Heart left ventricle (tissue), 13 donors: ENCODE measurements at regions not wholly inside any gene's neighbourhood (a gene's known extent, or its start where the extent isn't known, plus 50 kb on each side); places are given as distances from the start of the nearest gene placed in this dataset.

Experiments used
- POLR2A ChIP-seq, 2 donors: fragments of 450-650 bp; IDR thresholded peaks; one replicate each; pipeline ENCODE4 v1.6.1; 2017; ENCODE audit warnings: antibody characterized with exemption in 2 of 2, mild to moderate bottlenecking in 2 of 2, moderate library complexity in 2 of 2
- TF ChIP-seq, protein P1 (sequence below), 12 donors: fragments of 200-600 bp; sonication (generic) in 4 of 12; IDR thresholded peaks; one replicate each; pipeline versions ENCODE4 v1.5.0 to v1.8.0; 2018 to 2022; ENCODE audit warnings: antibody characterized with exemption in 12 of 12, mild to moderate bottlenecking in 5 of 12
- donor health status: ischemic (EF 13 %, LVEDD 7.1; RV severe dilation, severe dysfunction).
- donor health status: DM: no; HTN: yes; CAD: no.
- donor health status: DM: no; HTN: no; CAD: no.
- donor health status: ischemic (EF 25% LVEDD 6.9; RV normal size, moderate dysfunction).
- donor health status: ischemic (EF 25% LVEDD 5.7; RV mildly dilated, moderate dysfunction).
- donor health status: ischemic (EF 35%, LVEDD 5.7; RV mildly dilated, moderate dysfunction).
- donor health status: nonischemic (EF 11% LVEDD 7.7; RV severe dilation, severe dysfunction).
- donor health status: DM: yes; HTN: yes; CAD: no.
- donor health status: PGD.
- donor health status: ischemic (EF 29% LVEDD 5.4; RV normal size, mild dysfunction).
- donor health status: nonischemic (EF 23%, LVEDD 6.1; RV moderate dilation, normal function).

- TF ChIP-seq, protein P1, sequence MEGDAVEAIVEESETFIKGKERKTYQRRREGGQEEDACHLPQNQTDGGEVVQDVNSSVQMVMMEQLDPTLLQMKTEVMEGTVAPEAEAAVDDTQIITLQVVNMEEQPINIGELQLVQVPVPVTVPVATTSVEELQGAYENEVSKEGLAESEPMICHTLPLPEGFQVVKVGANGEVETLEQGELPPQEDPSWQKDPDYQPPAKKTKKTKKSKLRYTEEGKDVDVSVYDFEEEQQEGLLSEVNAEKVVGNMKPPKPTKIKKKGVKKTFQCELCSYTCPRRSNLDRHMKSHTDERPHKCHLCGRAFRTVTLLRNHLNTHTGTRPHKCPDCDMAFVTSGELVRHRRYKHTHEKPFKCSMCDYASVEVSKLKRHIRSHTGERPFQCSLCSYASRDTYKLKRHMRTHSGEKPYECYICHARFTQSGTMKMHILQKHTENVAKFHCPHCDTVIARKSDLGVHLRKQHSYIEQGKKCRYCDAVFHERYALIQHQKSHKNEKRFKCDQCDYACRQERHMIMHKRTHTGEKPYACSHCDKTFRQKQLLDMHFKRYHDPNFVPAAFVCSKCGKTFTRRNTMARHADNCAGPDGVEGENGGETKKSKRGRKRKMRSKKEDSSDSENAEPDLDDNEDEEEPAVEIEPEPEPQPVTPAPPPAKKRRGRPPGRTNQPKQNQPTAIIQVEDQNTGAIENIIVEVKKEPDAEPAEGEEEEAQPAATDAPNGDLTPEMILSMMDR (IDR thresholded peaks at IDR 0.05), result no peak
- TF ChIP-seq POLR2A (IDR thresholded peaks at IDR 0.05), result no peak
These were observed 1076.2 kb downstream of the TSN start for GRCh38 chr2:122831649-122832048.
